Mesodermal cell (in vitro differentiated cells): ENCODE measurements at regions not wholly inside any gene's neighbourhood (a gene's known extent, or its start where the extent isn't known, plus 50 kb on each side); places are given as distances from the start of the nearest gene placed in this dataset.
A peak's percentile ranks its signal among the peaks of the same experiment; 100 is the strongest.

Experiments used
- H3K27ac ChIP-seq: 2 replicates; pipeline ENCODE4 v1.7.0; 2013; ENCODE audit warnings: mild to moderate bottlenecking, low read depth, low read length, moderate library complexity; ENCODE audit not compliant: severe bottlenecking
- H3K36me3 ChIP-seq: 2 replicates; pipeline ENCODE4 v1.7.1; 2013; ENCODE audit warnings: mild to moderate bottlenecking, low read length, moderate library complexity; ENCODE audit not compliant: control insufficient read depth, insufficient read depth
- H3K4me1 ChIP-seq: one replicate; pipeline ENCODE4 v1.7.1; 2013; ENCODE audit warnings: mild to moderate bottlenecking, low read length; ENCODE audit not compliant: insufficient read depth, control insufficient read depth, poor library complexity, severe bottlenecking
- H3K4me3 ChIP-seq: 2 replicates; pipeline ENCODE4 v1.7.0; 2013; ENCODE audit warnings: low read length, control low read depth, mild to moderate bottlenecking; ENCODE audit not compliant: insufficient read depth, poor library complexity, severe bottlenecking; ENCODE audit errors: extremely low read depth
- H3K9me3 ChIP-seq: 2 replicates; pipeline ENCODE4 v1.7.1; 2013; ENCODE audit warnings: mild to moderate bottlenecking, low read length, moderate library complexity; ENCODE audit not compliant: control insufficient read depth
- WGBS, 2 experiments: methylation state at CpG; one replicate each; pipeline ENCODE4 v1.1.5; 2013; ENCODE audit warnings: missing lambda C conversion rate in 2 of 2; ENCODE audit not compliant: insufficient coverage in 2 of 2; 5-methylcytosine and 5-hydroxymethylcytosine counted together

DNA sequence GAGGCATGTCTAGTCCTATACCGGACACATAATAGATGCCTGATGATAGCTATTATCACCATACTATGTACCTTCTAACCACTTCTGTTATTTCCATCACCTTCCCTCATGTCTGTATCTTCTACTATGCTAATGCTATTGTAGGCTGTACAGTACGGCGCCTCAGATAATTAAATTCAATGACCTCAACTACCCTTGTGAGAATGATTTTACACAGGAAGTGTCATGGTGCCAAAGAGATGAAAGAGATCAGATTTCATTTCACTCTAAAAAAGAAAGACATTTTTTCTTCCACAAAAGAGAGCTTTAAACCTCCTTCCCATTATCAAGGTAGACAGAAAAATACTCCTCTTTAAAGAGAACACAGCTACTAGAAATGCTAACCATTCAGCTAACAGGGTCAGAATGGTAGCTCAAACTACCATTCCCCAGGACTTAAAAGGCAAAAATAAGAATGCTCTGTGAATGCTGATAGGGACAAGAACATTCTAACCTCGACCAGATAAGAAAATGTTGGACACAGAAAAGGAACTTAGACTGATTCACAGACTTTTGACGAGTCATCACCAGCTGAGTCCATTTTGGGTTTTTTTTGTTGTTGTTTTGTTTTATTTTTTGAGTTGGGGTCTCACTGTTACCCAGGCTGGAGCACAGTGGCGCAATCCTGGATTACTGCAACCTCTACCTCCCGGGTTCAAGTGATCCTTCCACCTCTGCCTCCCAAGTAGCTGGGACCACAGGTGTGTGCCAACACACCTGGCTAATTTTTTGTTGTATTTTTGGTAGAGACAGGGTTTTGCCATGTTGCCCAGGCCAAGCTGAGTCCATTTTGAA lies 99.2 kb upstream of the RAPGEF2 start:
- H3K36me3 ChIP-seq: no peaks in the 10 kb centered on the region
- peak overlapping the region; percentile 70 for H3K27ac ChIP-seq
- 100% methylated on average over 1 of the region's 7 CpGs for WGBS, 2 experiments

GRCh38 chr4:159006202-159006601 lies 96.7 kb upstream of the RAPGEF2 start:
- Histone ChIP-seq H3K27ac (no peak overlapping the region), H3K36me3 (no peaks in the 10 kb centered on the region), H3K4me3 (no peak overlapping the region), H3K9me3 (no peaks in the 10 kb centered on the region), H3K4me1 (peaks cover 7% of the 10 kb centered on the region)
- 50 to 62% methylated on average over 2 of the region's 3 CpGs for WGBS, 2 experiments

More for the DNA sequence above, 99.2 kb upstream of the RAPGEF2 start:
- Histone ChIP-seq H3K4me1 (peaks cover 7% of the 10 kb centered on the region), H3K9me3 (no peaks in the 10 kb centered on the region), H3K4me3 (no peak overlapping the region)

DNA sequence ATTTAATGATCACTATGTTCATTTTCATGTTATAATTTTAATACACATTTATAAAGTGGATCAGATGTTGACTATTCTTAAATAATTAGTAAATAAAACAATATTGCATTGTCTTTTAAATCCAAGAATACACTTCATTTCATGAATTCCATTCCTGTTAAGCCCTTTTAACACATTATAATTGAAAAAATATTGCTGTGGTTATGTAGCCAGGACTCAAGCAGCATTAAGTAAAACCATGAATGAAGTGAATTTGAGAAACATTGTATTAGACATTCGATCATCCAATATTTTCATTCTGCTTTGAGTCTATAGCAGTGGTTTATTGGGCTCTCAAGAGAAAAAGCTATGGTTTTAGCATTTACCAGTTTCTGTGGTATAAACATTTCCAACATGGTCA lies 94.2 kb upstream of the RAPGEF2 start:
- no peak overlapping the region for H3K27ac ChIP-seq
- no peaks in the 10 kb centered on the region for H3K4me1 ChIP-seq
- no peak overlapping the region for H3K4me3 ChIP-seq
- H3K9me3 ChIP-seq: no peaks in the 10 kb centered on the region
- WGBS, 2 experiments: no CpG with 5 or more reads among the region's 1 CpG
- H3K36me3 ChIP-seq: no peaks in the 10 kb centered on the region

GRCh38 chr4:159009521-159009920 lies 93.4 kb upstream of the RAPGEF2 start:
- no peak overlapping the region for H3K4me3 ChIP-seq
- 85 to 87% methylated on average over 3 of the region's 4 CpGs for WGBS, 2 experiments
- no peaks in the 10 kb centered on the region for H3K9me3 ChIP-seq
- H3K27ac ChIP-seq: no peak overlapping the region
- H3K36me3 ChIP-seq: no peaks in the 10 kb centered on the region
- no peaks in the 10 kb centered on the region for H3K4me1 ChIP-seq

GRCh38 chr4:159010100-159010499 lies 92.8 kb upstream of the RAPGEF2 start:
- no peaks in the 10 kb centered on the region for H3K9me3 ChIP-seq
- 90 to 92% methylated on average over 2 of the region's 3 CpGs for WGBS, 2 experiments
- no peaks in the 10 kb centered on the region for H3K36me3 ChIP-seq
- no peak overlapping the region for H3K27ac ChIP-seq
- no peak overlapping the region for H3K4me3 ChIP-seq
- H3K4me1 ChIP-seq: no peaks in the 10 kb centered on the region

DNA sequence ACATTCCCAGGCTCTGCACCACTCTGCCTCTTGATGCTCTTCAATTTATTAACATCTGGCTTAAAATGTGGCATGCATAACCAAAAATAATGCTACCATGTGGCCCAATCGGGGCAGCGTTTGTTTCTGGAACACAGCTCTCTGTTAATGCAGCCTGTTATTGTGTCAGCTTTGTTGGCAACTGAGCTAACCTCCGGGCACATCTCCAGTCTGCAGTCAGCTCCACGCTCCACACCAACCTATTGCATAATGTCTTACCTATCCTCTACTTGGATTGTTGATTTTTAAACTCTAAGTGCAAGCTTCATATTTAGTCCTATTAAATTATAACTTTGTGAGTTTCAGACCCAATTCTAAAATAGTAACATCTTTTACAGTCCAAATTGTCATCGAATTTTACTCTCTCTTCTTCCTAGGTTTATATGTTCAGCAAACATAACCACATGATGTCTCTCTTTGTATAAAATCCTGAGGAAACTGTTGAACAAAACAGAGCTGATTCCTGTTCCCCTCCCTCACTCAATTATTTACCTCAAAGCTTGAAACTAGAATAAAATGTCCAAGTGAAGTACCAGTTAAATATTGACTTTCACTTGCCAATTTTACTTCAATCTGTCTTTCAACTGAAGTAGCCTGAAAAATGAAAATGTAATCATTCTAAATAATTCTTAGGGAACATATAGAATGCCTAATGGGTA lies 92.2 kb upstream of the RAPGEF2 start:
- H3K4me1 ChIP-seq: no peaks in the 10 kb centered on the region
- H3K9me3 ChIP-seq: no peaks in the 10 kb centered on the region
- 86 to 94% methylated on average over 4 to 5 of the region's 5 CpGs for WGBS, 2 experiments
- H3K27ac ChIP-seq: no peak overlapping the region
- H3K36me3 ChIP-seq: no peaks in the 10 kb centered on the region
- H3K4me3 ChIP-seq: no peak overlapping the region

GRCh38 chr4:159012381-159012780 lies 90.5 kb upstream of the RAPGEF2 start:
- no peak overlapping the region for H3K27ac ChIP-seq
- H3K36me3 ChIP-seq: no peaks in the 10 kb centered on the region
- peaks cover 3% of the 10 kb centered on the region for H3K4me1 ChIP-seq
- WGBS, 2 experiments: 80% methylated on average over 1 of the region's 4 CpGs; no CpG with 5 or more reads in 1 of the 2 experiments
- no peaks in the 10 kb centered on the region for H3K9me3 ChIP-seq
- H3K4me3 ChIP-seq: no peak overlapping the region

GRCh38 chr4:159013692-159014091 lies 89.2 kb upstream of the RAPGEF2 start:
- H3K36me3 ChIP-seq: no peaks in the 10 kb centered on the region
- H3K4me1 ChIP-seq: peaks cover 3% of the 10 kb centered on the region
- H3K4me3 ChIP-seq: no peak overlapping the region
- H3K9me3 ChIP-seq: no peaks in the 10 kb centered on the region
- no peak overlapping the region for H3K27ac ChIP-seq

DNA sequence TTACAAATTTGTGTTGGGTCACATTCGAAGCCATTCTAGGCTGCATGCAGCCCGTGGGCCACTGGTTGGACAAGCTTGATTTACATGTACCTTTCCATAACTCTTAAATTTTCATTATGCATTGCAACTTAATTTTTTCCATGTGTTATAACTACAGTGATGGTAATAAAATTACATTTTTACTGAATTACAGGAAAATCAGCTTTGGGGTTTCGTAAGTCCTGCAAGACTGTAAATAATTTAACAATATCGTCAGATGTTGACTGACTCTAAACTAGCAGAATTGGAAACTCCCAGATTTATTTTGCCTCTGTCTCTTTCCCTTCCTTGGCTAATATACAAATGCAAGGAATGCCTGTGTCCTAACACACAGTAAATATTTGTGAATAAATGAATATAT lies 88.0 kb upstream of the RAPGEF2 start:
- Histone ChIP-seq H3K36me3 (no peaks in the 10 kb centered on the region), H3K27ac (no peak overlapping the region), H3K4me1 (peaks cover 3% of the 10 kb centered on the region), H3K9me3 (no peaks in the 10 kb centered on the region), H3K4me3 (no peak overlapping the region)
- WGBS, 2 experiments: 91 to 100% methylated on average over 1 to 4 of the region's 4 CpGs

- H3K36me3 ChIP-seq: no peaks in the 10 kb centered on the region
- 100% methylated on average over 1 to 2 of the region's 5 CpGs for WGBS, 2 experiments
- peaks cover 3% of the 10 kb centered on the region for H3K4me1 ChIP-seq
- H3K27ac ChIP-seq: no peak overlapping the region
- H3K9me3 ChIP-seq: no peaks in the 10 kb centered on the region
- H3K4me3 ChIP-seq: no peak overlapping the region
Observed at GRCh38 chr4:159015841-159016240, 87.0 kb upstream of the RAPGEF2 start.

- peaks cover 3% of the 10 kb centered on the region for H3K4me1 ChIP-seq
- no peak overlapping the region for H3K27ac ChIP-seq
- H3K4me3 ChIP-seq: no peak overlapping the region
- 17 to 41% methylated on average over 2 to 5 of the region's 8 CpGs for WGBS, 2 experiments
- H3K36me3 ChIP-seq: no peaks in the 10 kb centered on the region
- no peaks in the 10 kb centered on the region for H3K9me3 ChIP-seq
Observed at GRCh38 chr4:159016593-159017024, 86.3 kb upstream of the RAPGEF2 start.
